K562 (cell line): ENCODE measurements at regions not wholly inside any gene's neighbourhood (a gene's known extent, or its start where the extent isn't known, plus 50 kb on each side); places are given as distances from the start of the nearest gene placed in this dataset.

Experiments
- ATAC-seq: fragments of 200-7000 bp; cut with Tn5 transposase; 3 replicates; pipeline ENCODE4 v1.9.1; 2020; ENCODE audit warnings: moderate library complexity
- BruUV-seq: library from RNA; stranded (reverse); fragments of 400-500 nt; replicated peaks from 2 replicates; lab custom pipeline; 2021; lab: Mats Ljungman, UMichigan
- CTCF ChIA-PET: fragments of 300-600 bp; formaldehyde crosslinking; extraction: SDS; loops from one replicate; lab custom pipeline; 2021; ENCODE audit warnings: low intra/inter-chr PET ratio; lab: Yijun Ruan, JAX
- POLR2A ChIA-PET: fragments of 300-600, 350-650 bp; sonication (Branson Sonifier 250); formaldehyde crosslinking; extraction: SDS; loops from one replicate; lab custom pipeline; 2021; ENCODE audit warnings: antibody characterized with exemption, inconsistent platforms; lab: Yijun Ruan, JAX
- DNase-seq, 4 experiments: peaks; one replicate each; pipeline versions ENCODE4 v3.0.0 to v3.0.0-alpha.2; 2011 to 2018; ENCODE audit warnings: low spot score in 3 of 4, mixed read lengths in 3 of 4; ENCODE audit errors: extremely low read depth in 1 of 4
- FAIRE-seq: peaks from 2 replicates; lab custom pipeline; 2011; peaks lifted over from hg19 to GRCh38; lab: Jason Lieb, UNC
- H2AFZ ChIP-seq: 2 replicates; pipeline ENCODE4 v1.6.0; 2011; ENCODE audit warnings: low read depth, low read length, control low read depth, inconsistent platforms
- H3K27ac ChIP-seq: fragments of 200-600 bp; 3 replicates; pipeline ENCODE4 v1.8.0; 2011; ENCODE audit warnings: low read depth, mild to moderate bottlenecking, control low read depth, inconsistent platforms, low read length, moderate library complexity, mixed read lengths; ENCODE audit errors: extremely low read depth
- H3K27me3 ChIP-seq, 2 experiments: fragments of 300-600 bp in 1 of 2; 2 replicates in 1 of 2; 3 replicates in 1 of 2; pipeline versions ENCODE4 v1.6.0 to v1.8.0; 2011; ENCODE audit warnings: inconsistent platforms in 2 of 2, low read length in 2 of 2, mild to moderate bottlenecking in 1 of 2, mixed read lengths in 1 of 2, moderate library complexity in 1 of 2; ENCODE audit not compliant: control insufficient read depth in 2 of 2, insufficient read depth in 2 of 2
- H3K36me3 ChIP-seq: fragments of 300-600 bp; 3 replicates; pipeline ENCODE4 v1.8.0; 2011; ENCODE audit warnings: mild to moderate bottlenecking, low read length, inconsistent platforms; ENCODE audit not compliant: control insufficient read depth, insufficient read depth
- H3K4me1 ChIP-seq, 2 experiments: fragments of 200-600 bp in 1 of 2; replicated peaks in 1 of 2; 2 replicates in 1 of 2; 3 replicates in 1 of 2; pipeline versions ENCODE4 v1.5.1 to v1.8.0; 2011; ENCODE audit warnings: inconsistent platforms in 2 of 2, low read length in 2 of 2, mild to moderate bottlenecking in 1 of 2, mixed read lengths in 1 of 2, moderate library complexity in 1 of 2; ENCODE audit not compliant: control insufficient read depth in 2 of 2, insufficient read depth in 2 of 2
- H3K4me2 ChIP-seq: 2 replicates; pipeline ENCODE4 v1.6.1; 2011; ENCODE audit warnings: low read length, control low read depth, inconsistent platforms, mixed read lengths; ENCODE audit not compliant: insufficient read depth
- H3K4me3 ChIP-seq: fragments of 200-600 bp; sonication (generic), shearing (Covaris generic); 2 replicates; pipeline ENCODE4 v1.5.1; 2016; ENCODE audit warnings: control low read depth, inconsistent platforms
- H3K79me2 ChIP-seq: fragments of 200-600 bp; 3 replicates; pipeline ENCODE4 v1.8.0; 2011; ENCODE audit warnings: low read length, inconsistent platforms; ENCODE audit not compliant: control insufficient read depth, insufficient read depth
- H3K9ac ChIP-seq, 2 experiments: 2 replicates each; pipeline versions ENCODE4 v1.6.0 to v1.6.1; 2011; ENCODE audit warnings: low read depth in 2 of 2, low read length in 2 of 2, control low read depth in 1 of 2, inconsistent platforms in 1 of 2, mild to moderate bottlenecking in 1 of 2, mixed read lengths in 1 of 2; ENCODE audit not compliant: insufficient read depth in 1 of 2
- H3K9me1 ChIP-seq: one replicate; pipeline ENCODE4 v1.6.0; 2011; ENCODE audit warnings: inconsistent platforms, mild to moderate bottlenecking, low read length, moderate library complexity; ENCODE audit not compliant: control insufficient read depth, insufficient read depth
- H3K9me3 ChIP-seq: replicated peaks from 2 replicates; pipeline ENCODE4 v1.5.1; 2011; ENCODE audit warnings: low read depth, low read length, inconsistent platforms; ENCODE audit not compliant: control insufficient read depth, insufficient read depth
- H4K20me1 ChIP-seq: replicated peaks from 2 replicates; pipeline ENCODE4 v1.6.1; 2011; ENCODE audit warnings: low read length, inconsistent platforms, mixed read lengths; ENCODE audit not compliant: control insufficient read depth, insufficient read depth
- ESRRB ChIP-seq: fragments of 250-450 bp; sonication (Bioruptor Pico); IDR thresholded peaks from 2 replicates; pipeline ENCODE4 v1.5.0; 2020; ENCODE audit warnings: mild to moderate bottlenecking, moderate library complexity, borderline replicate concordance
- NR4A1 ChIP-seq, 2 experiments: fragments of 250-450 bp in 1 of 2; fragments of 450-650 bp in 1 of 2; sonication (Bioruptor Pico) in 1 of 2; IDR thresholded peaks; 2 replicates each; pipeline versions ENCODE4 v1.4.0 to v1.6.1; 2016 to 2020; ENCODE audit warnings: mild to moderate bottlenecking in 2 of 2, missing compliant biosample characterization in 1 of 2, missing genetic modification characterization in 1 of 2, moderate library complexity in 1 of 2
- RAD21 ChIP-seq, 2 experiments: fragments of 250-450 bp in 1 of 2; fragments of 450-650 bp in 1 of 2; sonication (Bioruptor Pico) in 1 of 2; formaldehyde crosslinking in 1 of 2; IDR thresholded peaks in 1 of 2; conservative IDR thresholded peaks in 1 of 2; 2 replicates each; pipeline versions ENCODE4 v1.4.0 to v1.8.0; 2020 to 2022; ENCODE audit warnings: mild to moderate bottlenecking in 2 of 2, moderate library complexity in 1 of 2
- TBL1XR1 ChIP-seq, 2 experiments: IDR thresholded peaks; 2 replicates each; pipeline ENCODE4 v1.6.1; 2012; ENCODE audit warnings: improper control_type of control experiment in 2 of 2, low read length in 2 of 2, mild to moderate bottlenecking in 1 of 2
- ZNF445 ChIP-seq: fragments of 250-450 bp; sonication (Bioruptor Pico); IDR thresholded peaks from 2 replicates; pipeline ENCODE4 v1.4.0; 2020; ENCODE audit warnings: low read depth, mild to moderate bottlenecking, moderate library complexity
- WGBS: fragments of 100-300 bp; shearing (Covaris generic); methylation state at CpG from one replicate; pipeline ENCODE4 v1.1.6; 2016; ENCODE audit warnings: low coverage, mixed read lengths; ENCODE audit not compliant: insufficient coverage; ENCODE audit errors: missing lambda C conversion rate; 5-methylcytosine and 5-hydroxymethylcytosine counted together
- in situ Hi-C: fragments of 300-500 bp; cut with MboI; formaldehyde crosslinking; loops from 4 replicates; pipeline ENCODE4 v1.15.0; 2018; ENCODE audit warnings: inconsistent platforms, mixed read lengths
- intact Hi-C: fragments of 100-400 bp; cut with micrococcal nuclease; formaldehyde crosslinking; loops from 2 replicates; pipeline ENCODE4 v1.14.2; 2022
- TF ChIP-seq, protein P1 (sequence below): sonication (generic); formaldehyde crosslinking; IDR thresholded peaks from 2 replicates; pipeline ENCODE4 v1.8.1; 2023; ENCODE audit warnings: mild to moderate bottlenecking, missing genetic modification reagents
- TF ChIP-seq, protein P2 (sequence below): fragments of 250-450 bp; sonication (Bioruptor Pico); IDR thresholded peaks from 2 replicates; pipeline ENCODE4 v1.4.0; 2020

DNA sequence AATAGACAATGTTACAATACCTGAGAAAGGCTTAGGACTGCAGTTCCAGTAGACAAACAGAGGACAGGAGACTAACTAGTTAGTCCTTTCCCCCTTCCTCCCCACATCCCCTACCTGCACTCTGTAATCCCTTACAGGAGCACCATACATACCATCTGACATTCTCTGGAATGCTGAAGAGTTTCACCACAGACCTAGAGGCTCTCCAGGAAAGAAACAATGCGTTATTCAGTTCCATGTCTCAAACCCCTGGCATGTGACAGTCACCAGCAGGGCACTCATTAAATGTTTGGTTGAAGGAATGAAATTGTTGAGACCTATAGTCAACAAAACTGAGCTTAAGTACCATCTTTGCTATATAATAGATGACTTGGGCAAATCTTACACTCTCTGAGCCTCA, 100.2 kb upstream of the USP38 start:
- no peak for FAIRE-seq

DNA sequence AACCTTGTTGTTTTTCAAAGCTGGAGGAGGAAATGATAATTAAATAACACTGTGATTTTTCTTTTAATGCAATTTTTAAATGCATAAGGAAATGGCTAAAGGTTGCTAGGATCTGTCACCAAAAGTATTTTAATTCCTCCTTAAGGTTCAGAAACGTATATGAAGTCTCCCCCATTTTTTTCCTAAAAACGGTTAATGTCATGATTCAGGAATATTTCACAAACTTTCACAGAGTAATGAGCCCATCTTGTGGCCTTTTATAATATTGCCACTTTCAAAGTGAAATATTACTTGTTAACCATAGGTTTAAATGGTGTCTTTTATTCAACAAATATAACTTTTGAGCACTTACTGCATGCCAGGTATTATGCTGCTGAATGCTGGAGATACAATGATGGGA, 99.5 kb upstream of the USP38 start:
- CTCF ChIA-PET, result no interaction called here
- FAIRE-seq, result no peak
- in situ Hi-C loops, result no loop called here

More for the DNA sequence above, 100.2 kb upstream of the USP38 start:
- no peak overlapping the region for H3K4me3 ChIP-seq
- TF ChIP-seq ZNF445 (CRISPR knock-in tag) (no peak), TBL1XR1 (IDR thresholded peaks at IDR 0.05; ENCODE audit: low read length in 2 of 2) (no peak)
- TF ChIP-seq, all 486 proteins: peak for 0
- H3K36me3 ChIP-seq, result no peaks in the 10 kb centered on the region
- in situ Hi-C loops, result no loop called here
- H3K4me1 ChIP-seq, result no peaks in the 10 kb centered on the region
- DNase-seq (no peak), ATAC-seq (no peak)
- WGBS, result 0% methylated on average over 1 of the region's 1 CpG
- H4K20me1 ChIP-seq, result no peaks in the 10 kb centered on the region
- no peaks in the 10 kb centered on the region for H3K9me3 ChIP-seq
- no peaks in the 10 kb centered on the region for H3K27me3 ChIP-seq
- H3K4me2 ChIP-seq, result no peak overlapping the region
- no peak overlapping the region for H3K9ac ChIP-seq
- ChIA-PET POLR2A (no interaction called here), CTCF (no interaction called here)
- intact Hi-C loops, result loop anchor here (10.0 kb wide), 1 partner anchor 400 kb away; no protein-coding TSS in a partner anchor
- no peak overlapping the region for H2AFZ ChIP-seq
- no TSS peak for BruUV-seq
- no peak overlapping the region for H3K27ac ChIP-seq
- no peaks in the 10 kb centered on the region for H3K9me1 ChIP-seq
- no peaks in the 10 kb centered on the region for H3K79me2 ChIP-seq

More for the DNA sequence above, 99.5 kb upstream of the USP38 start:
- H3K9me3 ChIP-seq, result no peaks in the 10 kb centered on the region
- no peak for ATAC-seq
- no peak overlapping the region for H3K27ac ChIP-seq
- no TSS peak for BruUV-seq
- no peaks in the 10 kb centered on the region for H3K27me3 ChIP-seq
- H3K4me1 ChIP-seq, result no peaks in the 10 kb centered on the region
- no peaks in the 10 kb centered on the region for H3K9me1 ChIP-seq
- no peaks in the 10 kb centered on the region for H3K36me3 ChIP-seq
- WGBS, result 0% methylated on average over 2 of the region's 2 CpGs
- no peak for DNase-seq
- H3K4me3 ChIP-seq, result no peak overlapping the region
- H4K20me1 ChIP-seq, result no peaks in the 10 kb centered on the region
- no peak overlapping the region for H2AFZ ChIP-seq
- intact Hi-C loops, result loop anchor here (10.0 kb wide), 1 partner anchor 400 kb away; no protein-coding TSS in a partner anchor
- no peak overlapping the region for H3K4me2 ChIP-seq
- no peak overlapping the region for H3K9ac ChIP-seq
- no peaks in the 10 kb centered on the region for H3K79me2 ChIP-seq
- TF ChIP-seq, protein P1, sequence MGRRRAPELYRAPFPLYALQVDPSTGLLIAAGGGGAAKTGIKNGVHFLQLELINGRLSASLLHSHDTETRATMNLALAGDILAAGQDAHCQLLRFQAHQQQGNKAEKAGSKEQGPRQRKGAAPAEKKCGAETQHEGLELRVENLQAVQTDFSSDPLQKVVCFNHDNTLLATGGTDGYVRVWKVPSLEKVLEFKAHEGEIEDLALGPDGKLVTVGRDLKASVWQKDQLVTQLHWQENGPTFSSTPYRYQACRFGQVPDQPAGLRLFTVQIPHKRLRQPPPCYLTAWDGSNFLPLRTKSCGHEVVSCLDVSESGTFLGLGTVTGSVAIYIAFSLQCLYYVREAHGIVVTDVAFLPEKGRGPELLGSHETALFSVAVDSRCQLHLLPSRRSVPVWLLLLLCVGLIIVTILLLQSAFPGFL, result no peak
- peak in 1 of 2 experiments; percentile 33; a peak in 1 of 4 replicates for TF ChIP-seq RAD21 (CRISPR knock-in tag; conservative IDR thresholded peaks at IDR 0.05 in 1 of 2, IDR thresholded peaks at IDR 0.05 in 1 of 2)
- TF ChIP-seq NR4A1 (CRISPR knock-in tag; IDR thresholded peaks at IDR 0.05), result no peak
- TF ChIP-seq NR4A1 (tag; IDR thresholded peaks at IDR 0.05), result no peak
- no peak for TF ChIP-seq ESRRB (CRISPR knock-in tag)
- TF ChIP-seq, protein P2, sequence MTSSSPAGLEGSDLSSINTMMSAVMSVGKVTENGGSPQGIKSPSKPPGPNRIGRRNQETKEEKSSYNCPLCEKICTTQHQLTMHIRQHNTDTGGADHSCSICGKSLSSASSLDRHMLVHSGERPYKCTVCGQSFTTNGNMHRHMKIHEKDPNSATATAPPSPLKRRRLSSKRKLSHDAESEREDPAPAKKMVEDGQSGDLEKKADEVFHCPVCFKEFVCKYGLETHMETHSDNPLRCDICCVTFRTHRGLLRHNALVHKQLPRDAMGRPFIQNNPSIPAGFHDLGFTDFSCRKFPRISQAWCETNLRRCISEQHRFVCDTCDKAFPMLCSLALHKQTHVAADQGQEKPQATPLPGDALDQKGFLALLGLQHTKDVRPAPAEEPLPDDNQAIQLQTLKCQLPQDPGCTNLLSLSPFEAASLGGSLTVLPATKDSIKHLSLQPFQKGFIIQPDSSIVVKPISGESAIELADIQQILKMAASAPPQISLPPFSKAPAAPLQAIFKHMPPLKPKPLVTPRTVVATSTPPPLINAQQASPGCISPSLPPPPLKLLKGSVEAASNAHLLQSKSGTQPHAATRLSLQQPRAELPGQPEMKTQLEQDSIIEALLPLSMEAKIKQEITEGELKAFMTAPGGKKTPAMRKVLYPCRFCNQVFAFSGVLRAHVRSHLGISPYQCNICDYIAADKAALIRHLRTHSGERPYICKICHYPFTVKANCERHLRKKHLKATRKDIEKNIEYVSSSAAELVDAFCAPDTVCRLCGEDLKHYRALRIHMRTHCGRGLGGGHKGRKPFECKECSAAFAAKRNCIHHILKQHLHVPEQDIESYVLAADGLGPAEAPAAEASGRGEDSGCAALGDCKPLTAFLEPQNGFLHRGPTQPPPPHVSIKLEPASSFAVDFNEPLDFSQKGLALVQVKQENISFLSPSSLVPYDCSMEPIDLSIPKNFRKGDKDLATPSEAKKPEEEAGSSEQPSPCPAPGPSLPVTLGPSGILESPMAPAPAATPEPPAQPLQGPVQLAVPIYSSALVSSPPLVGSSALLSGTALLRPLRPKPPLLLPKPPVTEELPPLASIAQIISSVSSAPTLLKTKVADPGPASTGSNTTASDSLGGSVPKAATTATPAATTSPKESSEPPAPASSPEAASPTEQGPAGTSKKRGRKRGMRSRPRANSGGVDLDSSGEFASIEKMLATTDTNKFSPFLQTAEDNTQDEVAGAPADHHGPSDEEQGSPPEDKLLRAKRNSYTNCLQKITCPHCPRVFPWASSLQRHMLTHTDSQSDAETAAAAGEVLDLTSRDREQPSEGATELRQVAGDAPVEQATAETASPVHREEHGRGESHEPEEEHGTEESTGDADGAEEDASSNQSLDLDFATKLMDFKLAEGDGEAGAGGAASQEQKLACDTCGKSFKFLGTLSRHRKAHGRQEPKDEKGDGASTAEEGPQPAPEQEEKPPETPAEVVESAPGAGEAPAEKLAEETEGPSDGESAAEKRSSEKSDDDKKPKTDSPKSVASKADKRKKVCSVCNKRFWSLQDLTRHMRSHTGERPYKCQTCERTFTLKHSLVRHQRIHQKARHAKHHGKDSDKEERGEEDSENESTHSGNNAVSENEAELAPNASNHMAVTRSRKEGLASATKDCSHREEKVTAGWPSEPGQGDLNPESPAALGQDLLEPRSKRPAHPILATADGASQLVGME, result no peak
- POLR2A ChIA-PET, result interaction anchor here (0.7 kb wide), 1 partner anchor 226 kb away, joined by 4 read pairs; no protein-coding TSS in a partner anchor
